Muscle of leg (tissue), 3 donors: ENCODE measurements at regions not wholly inside any gene's neighbourhood (a gene's known extent, or its start where the extent isn't known, plus 50 kb on each side); places are given as distances from the start of the nearest gene placed in this dataset.

Experiments
- DNase-seq: peaks from one replicate; pipeline ENCODE4 v3.0.0; 2013
- H3K27ac ChIP-seq: one replicate; pipeline ENCODE4 v1.5.1; 2013; ENCODE audit warnings: mild to moderate bottlenecking, low read length, control low read depth
- H3K27me3 ChIP-seq: one replicate; pipeline ENCODE4 v1.6.1; 2013; ENCODE audit warnings: low read length; ENCODE audit not compliant: control insufficient read depth, insufficient read depth
- H3K36me3 ChIP-seq: one replicate; pipeline ENCODE4 v1.6.1; 2013; ENCODE audit warnings: low read length; ENCODE audit not compliant: control insufficient read depth, insufficient read depth
- H3K4me1 ChIP-seq: one replicate; pipeline ENCODE4 v1.6.1; 2013; ENCODE audit warnings: low read length; ENCODE audit not compliant: control insufficient read depth, insufficient read depth
- H3K4me3 ChIP-seq: one replicate; pipeline ENCODE4 v1.5.1; 2013; ENCODE audit warnings: low read length, control low read depth
- H3K9me3 ChIP-seq: replicated peaks from 2 replicates; pipeline ENCODE4 v1.6.1; 2013; ENCODE audit warnings: low read depth, low read length; ENCODE audit not compliant: control insufficient read depth
- WGBS: methylation state at CpG from one replicate; pipeline ENCODE4 v1.1.5; 2013; ENCODE audit warnings: missing lambda C conversion rate; ENCODE audit not compliant: insufficient coverage; 5-methylcytosine and 5-hydroxymethylcytosine counted together

DNA sequence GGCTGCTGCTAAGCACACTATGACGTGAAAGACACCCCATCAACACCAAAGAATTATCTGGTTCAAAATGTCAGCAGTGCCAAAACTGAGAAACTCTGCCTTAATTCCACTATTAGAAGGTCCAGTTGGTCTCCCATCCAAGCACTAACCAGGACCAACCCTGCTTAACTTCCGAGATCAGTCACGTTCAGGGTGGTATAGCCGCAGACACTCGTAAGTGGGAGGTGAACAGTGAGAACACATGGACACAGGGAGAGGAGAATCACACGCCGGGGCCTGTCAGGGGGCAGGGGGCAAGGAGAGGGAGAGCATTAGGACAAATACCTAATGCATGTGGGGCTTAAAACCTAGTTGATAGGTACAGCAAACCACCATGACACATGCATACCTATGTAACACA, 83.4 kb downstream of the C13orf42 start:
- H3K27ac ChIP-seq: no peak overlapping the region
- no peaks in the 10 kb centered on the region for H3K4me1 ChIP-seq
- no peaks in the 10 kb centered on the region for H3K27me3 ChIP-seq
- 100% methylated on average over 3 of the region's 7 CpGs for WGBS
- no peak for DNase-seq
- no peak overlapping the region for H3K4me3 ChIP-seq
- peaks cover 3% of the 10 kb centered on the region for H3K9me3 ChIP-seq
- H3K36me3 ChIP-seq: no peaks in the 10 kb centered on the region

DNA sequence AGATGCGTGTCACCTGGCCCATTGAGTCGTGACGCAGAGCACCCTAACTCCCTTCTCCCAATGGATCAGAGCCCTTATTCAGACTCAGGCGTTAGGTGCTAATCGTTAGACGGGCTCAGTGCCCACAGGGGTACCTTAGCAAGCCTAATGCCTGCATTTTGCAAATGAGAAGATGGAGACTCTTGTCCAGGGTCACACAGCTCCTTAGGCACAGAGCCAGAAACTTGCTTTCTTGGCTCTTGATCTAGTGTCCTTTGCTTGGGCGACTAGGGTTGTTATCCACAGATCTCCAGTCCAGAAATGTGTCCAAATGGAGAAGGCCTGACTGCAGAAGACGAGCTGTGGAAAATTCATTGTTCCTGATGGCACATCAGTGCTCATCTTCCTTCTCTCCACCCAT, 85.1 kb downstream of the C13orf42 start:
- H3K4me3 ChIP-seq: no peak overlapping the region
- no peaks in the 10 kb centered on the region for H3K4me1 ChIP-seq
- no peaks in the 10 kb centered on the region for H3K27me3 ChIP-seq
- no peak overlapping the region for H3K27ac ChIP-seq
- WGBS: 91% methylated on average over 7 of the region's 8 CpGs
- peaks cover 3% of the 10 kb centered on the region for H3K9me3 ChIP-seq
- H3K36me3 ChIP-seq: no peaks in the 10 kb centered on the region
- no peak for DNase-seq

DNA sequence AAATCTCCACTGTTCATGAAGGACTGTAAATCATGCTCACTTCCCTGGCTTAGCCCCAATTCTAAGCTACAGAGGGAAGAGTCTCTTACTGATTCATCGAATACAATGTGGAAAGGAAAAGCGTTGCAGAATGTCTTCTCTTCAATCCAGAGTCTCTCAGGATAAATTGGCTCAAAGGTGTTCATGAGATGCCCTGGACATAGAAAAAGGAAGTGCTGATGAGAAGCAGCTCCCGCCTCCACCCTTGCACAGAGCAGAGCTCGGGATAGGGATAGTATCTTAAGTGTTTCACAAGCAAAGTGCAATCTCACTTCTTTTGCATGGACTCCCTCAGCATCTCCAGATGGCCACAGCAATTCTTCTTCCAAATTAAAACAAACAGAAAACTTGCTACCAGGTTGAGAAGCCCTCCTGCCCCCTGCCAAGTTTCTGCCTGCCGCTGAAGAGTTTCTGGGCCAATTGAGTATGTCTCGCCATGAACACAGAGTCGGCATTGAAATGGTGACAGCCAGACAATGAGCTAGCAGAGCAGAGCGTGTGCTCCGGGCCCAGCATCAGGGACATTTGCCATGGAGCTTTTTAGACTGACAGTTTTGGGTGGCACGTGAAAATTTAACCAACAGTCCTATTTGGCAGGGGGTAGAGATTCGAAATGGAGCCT, 85.7 kb downstream of the C13orf42 start:
- Histone ChIP-seq H3K4me3 (no peak overlapping the region), H3K36me3 (no peaks in the 10 kb centered on the region), H3K4me1 (no peaks in the 10 kb centered on the region), H3K9me3 (peaks cover 3% of the 10 kb centered on the region), H3K27ac (no peak overlapping the region), H3K27me3 (no peaks in the 10 kb centered on the region)
- WGBS: 81% methylated on average over 6 of the region's 11 CpGs
- no peak for DNase-seq

DNA sequence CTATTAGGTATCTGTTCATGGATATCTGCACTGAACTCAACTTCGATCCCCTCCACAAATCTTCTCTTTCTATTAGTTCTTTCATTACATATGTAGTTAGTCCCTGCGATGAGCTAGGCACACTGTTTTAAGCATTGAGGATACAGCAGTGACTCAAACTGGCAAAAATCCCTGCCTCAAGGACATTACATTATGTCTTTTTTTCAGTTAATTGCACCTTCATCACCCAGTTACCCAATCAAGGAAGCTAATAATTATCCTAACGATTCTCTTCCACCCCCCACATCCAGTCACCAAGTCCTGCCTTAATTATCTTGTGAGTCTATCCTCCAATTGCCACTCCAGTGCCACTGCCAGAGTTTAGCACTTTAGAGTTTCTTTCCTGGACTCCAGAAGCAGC, 89.3 kb downstream of the C13orf42 start:
- Histone ChIP-seq H3K9me3 (peaks cover 3% of the 10 kb centered on the region), H3K27me3 (peaks cover 2% of the 10 kb centered on the region), H3K4me3 (no peak overlapping the region), H3K36me3 (no peaks in the 10 kb centered on the region), H3K4me1 (no peaks in the 10 kb centered on the region), H3K27ac (no peak overlapping the region)
- 64% methylated on average over 2 of the region's 3 CpGs for WGBS
- no peak for DNase-seq

DNA sequence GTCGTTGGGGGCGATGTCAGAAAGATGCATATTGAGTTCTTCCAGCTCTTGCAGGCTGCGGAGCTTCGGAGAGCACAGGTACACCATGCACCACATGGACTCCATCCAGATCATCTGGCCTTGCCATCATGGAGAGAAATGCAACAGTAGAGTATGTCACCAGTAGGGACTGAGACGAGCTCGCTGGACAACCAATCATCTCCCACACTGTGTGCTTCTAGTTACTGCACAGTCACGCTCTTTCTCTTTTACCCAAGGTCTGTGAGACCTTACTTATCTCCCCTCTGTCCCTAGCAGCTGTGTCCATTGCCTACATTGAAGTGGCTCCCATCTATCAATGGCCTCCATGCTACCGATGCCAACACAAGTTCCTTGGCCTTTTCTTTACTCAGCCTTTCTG, 90.5 kb downstream of the C13orf42 start:
- Histone ChIP-seq H3K9me3 (peaks cover 3% of the 10 kb centered on the region), H3K4me3 (no peak overlapping the region), H3K27ac (no peak overlapping the region), H3K36me3 (no peaks in the 10 kb centered on the region), H3K27me3 (peaks cover 2% of the 10 kb centered on the region), H3K4me1 (no peaks in the 10 kb centered on the region)
- DNase-seq: no peak
- WGBS: 97% methylated on average over 2 of the region's 8 CpGs

DNA sequence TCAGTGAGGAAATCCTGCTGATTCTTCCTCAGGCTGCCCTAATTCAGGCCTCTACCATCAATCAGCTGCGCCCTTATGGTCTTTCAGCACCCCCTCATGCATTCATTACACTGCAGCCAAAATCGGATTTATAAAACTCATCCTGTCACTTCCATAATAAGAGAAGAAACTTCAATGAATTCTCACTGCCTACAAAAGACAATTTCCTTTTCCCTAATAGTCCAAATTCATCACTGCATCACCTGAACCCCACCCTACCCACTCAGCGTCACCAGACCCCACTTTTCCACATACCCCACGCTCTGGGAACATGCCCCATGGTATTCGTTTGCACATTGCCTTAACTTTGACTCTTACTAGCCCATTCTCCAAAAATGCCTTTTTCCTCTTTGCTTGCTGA, 92.0 kb downstream of the C13orf42 start:
- no peaks in the 10 kb centered on the region for H3K36me3 ChIP-seq
- peaks cover 3% of the 10 kb centered on the region for H3K9me3 ChIP-seq
- peaks cover 2% of the 10 kb centered on the region for H3K27me3 ChIP-seq
- H3K4me1 ChIP-seq: no peaks in the 10 kb centered on the region
- H3K27ac ChIP-seq: no peak overlapping the region
- no peak overlapping the region for H3K4me3 ChIP-seq
- WGBS: 87% methylated on average over 5 of the region's 5 CpGs
- DNase-seq: no peak

DNA sequence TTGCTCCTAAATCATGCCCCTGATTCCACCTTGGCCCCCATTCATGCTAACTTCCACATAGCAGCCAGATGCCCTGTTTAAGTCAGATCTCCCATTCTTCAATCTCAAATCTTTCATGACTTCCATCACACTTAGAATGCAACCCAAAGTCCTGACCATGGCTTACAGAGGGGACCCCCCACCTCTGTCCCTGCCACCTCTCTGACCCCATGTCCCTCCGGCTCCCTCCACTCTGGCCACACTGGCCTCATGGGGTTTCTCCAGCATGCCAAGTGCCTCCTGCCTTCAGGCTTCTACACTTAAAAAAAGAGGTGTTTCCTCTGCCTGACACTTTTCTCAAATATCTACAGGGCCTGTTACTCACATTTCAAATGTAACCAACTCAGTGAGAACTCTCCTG, 93.6 kb downstream of the C13orf42 start:
- DNase-seq: no peak
- H3K4me3 ChIP-seq: no peak overlapping the region
- no peaks in the 10 kb centered on the region for H3K9me3 ChIP-seq
- H3K4me1 ChIP-seq: no peaks in the 10 kb centered on the region
- WGBS: 61% methylated on average over 1 of the region's 1 CpG
- H3K27ac ChIP-seq: no peak overlapping the region
- peaks cover 2% of the 10 kb centered on the region for H3K27me3 ChIP-seq
- H3K36me3 ChIP-seq: no peaks in the 10 kb centered on the region

DNA sequence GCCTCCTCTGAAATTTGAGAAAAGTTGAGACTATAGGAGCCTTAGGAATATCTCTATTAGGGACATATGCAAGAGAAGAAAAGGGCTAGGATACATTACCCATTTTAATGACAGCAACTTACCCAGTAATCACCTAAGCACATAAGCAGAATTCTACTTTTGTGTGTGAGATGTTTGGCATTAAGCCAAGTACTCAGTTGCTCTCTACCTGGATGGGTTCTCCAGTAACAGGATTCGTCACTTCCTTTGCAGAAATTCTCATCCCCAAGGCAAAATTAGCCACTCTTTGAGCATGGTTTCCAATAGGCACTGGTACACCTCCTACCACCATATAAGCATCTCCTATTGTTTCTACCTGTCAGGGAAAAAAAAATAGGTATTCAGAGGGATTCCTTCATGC, 95.1 kb downstream of the C13orf42 start:
- Histone ChIP-seq H3K27me3 (peaks cover 2% of the 10 kb centered on the region), H3K4me1 (no peaks in the 10 kb centered on the region), H3K9me3 (no peaks in the 10 kb centered on the region), H3K36me3 (no peaks in the 10 kb centered on the region), H3K27ac (no peak overlapping the region), H3K4me3 (no peak overlapping the region)
- WGBS: no CpG with 5 or more reads among the region's 1 CpG
- no peak for DNase-seq

DNA sequence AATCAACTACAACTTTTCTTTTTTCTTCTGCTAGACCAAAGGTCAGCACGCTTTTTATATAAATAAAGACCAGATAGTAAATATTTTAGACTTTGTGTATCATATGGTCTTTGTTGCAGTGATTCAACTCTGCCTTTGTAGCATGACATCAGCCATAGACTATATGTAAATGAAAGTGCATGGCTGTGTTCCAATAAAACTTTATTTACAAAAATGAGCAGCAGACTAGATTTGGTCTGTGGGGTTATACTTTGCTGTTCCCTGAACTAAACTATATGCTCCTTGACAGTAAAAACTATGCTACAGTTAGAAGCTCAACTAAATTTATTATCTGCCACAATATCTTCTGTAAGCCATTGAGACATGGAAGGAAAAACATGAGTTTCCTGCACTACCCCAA, 100.0 kb downstream of the RNASEH2B start:
- DNase-seq: no peak
- H3K4me3 ChIP-seq: no peak overlapping the region
- peaks cover 13% of the 10 kb centered on the region for H3K4me1 ChIP-seq
- peaks cover 3% of the 10 kb centered on the region for H3K27me3 ChIP-seq
- H3K36me3 ChIP-seq: no peaks in the 10 kb centered on the region
- WGBS: no CpG with 5 or more reads among the region's 1 CpG
- no peak overlapping the region for H3K27ac ChIP-seq
- H3K9me3 ChIP-seq: no peaks in the 10 kb centered on the region

DNA sequence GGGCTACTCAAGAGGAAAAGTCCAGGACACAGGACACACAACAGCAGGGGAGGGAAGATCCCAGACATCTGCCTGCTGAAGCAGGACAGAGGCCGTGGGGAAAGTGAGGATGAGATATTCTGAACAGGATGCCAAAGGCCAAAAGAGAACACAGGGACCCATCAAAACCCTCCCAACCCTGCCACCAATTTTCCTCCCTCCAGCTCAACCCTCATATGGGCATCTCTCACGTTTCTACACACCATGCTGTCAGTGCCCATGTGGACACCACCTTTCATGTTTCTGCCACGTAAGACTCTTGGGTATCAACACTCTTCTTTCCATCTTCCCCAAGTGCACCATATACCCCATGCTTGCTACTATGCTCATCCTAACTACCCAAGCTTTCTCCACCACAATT, 97.6 kb downstream of the RNASEH2B start:
- H3K9me3 ChIP-seq: no peaks in the 10 kb centered on the region
- no peak overlapping the region for H3K4me3 ChIP-seq
- no peak for DNase-seq
- H3K36me3 ChIP-seq: no peaks in the 10 kb centered on the region
- H3K27me3 ChIP-seq: peaks cover 3% of the 10 kb centered on the region
- 94% methylated on average over 2 of the region's 3 CpGs for WGBS
- peaks cover 13% of the 10 kb centered on the region for H3K4me1 ChIP-seq
- H3K27ac ChIP-seq: no peak overlapping the region
